Mesenchymal stem cell (in vitro differentiated cells and primary cell): ENCODE measurements at regions not wholly inside any gene's neighbourhood (a gene's known extent, or its start where the extent isn't known, plus 50 kb on each side); places are given as distances from the start of the nearest gene placed in this dataset.

Experiments used
- DNase-seq: peaks from one replicate; pipeline ENCODE4 v3.0.0-alpha.2; 2013
- H2AFZ ChIP-seq: one replicate; pipeline ENCODE4 v1.6.1; 2013; ENCODE audit warnings: low read depth, mild to moderate bottlenecking, control low read depth, inconsistent platforms, low read length, moderate library complexity
- H2AK5ac ChIP-seq: 2 replicates; pipeline ENCODE4 v1.6.1; 2013; ENCODE audit warnings: low read length, moderate library complexity, mild to moderate bottlenecking, inconsistent platforms; ENCODE audit not compliant: severe bottlenecking
- H2BK120ac ChIP-seq: one replicate; pipeline ENCODE4 v1.6.1; 2013; ENCODE audit warnings: low read depth, mild to moderate bottlenecking, inconsistent platforms, low read length, moderate library complexity
- H2BK12ac ChIP-seq, 2 experiments: one replicate each; pipeline ENCODE4 v1.6.1; 2013; ENCODE audit warnings: inconsistent platforms in 2 of 2, low read length in 2 of 2, mild to moderate bottlenecking in 2 of 2, moderate library complexity in 2 of 2, control low read depth in 1 of 2
- H2BK15ac ChIP-seq: one replicate; pipeline ENCODE4 v1.6.1; 2013; ENCODE audit warnings: mild to moderate bottlenecking, low read depth, inconsistent platforms; ENCODE audit not compliant: poor library complexity, severe bottlenecking
- H2BK5ac ChIP-seq: 2 replicates; pipeline ENCODE4 v1.6.1; 2013; ENCODE audit warnings: low read depth, mild to moderate bottlenecking, low read length, control low read depth, inconsistent platforms; ENCODE audit not compliant: poor library complexity, severe bottlenecking
- H3K14ac ChIP-seq, 2 experiments: one replicate each; pipeline ENCODE4 v1.6.1; 2013; ENCODE audit warnings: inconsistent platforms in 2 of 2, low read length in 2 of 2, control low read depth in 1 of 2, mild to moderate bottlenecking in 1 of 2, moderate library complexity in 1 of 2
- H3K18ac ChIP-seq, 2 experiments: one replicate each; pipeline ENCODE4 v1.6.1; 2013; ENCODE audit warnings: inconsistent platforms in 2 of 2, low read length in 2 of 2, control low read depth in 1 of 2, low read depth in 1 of 2, mild to moderate bottlenecking in 1 of 2
- H3K23ac ChIP-seq, 2 experiments: one replicate each; pipeline ENCODE4 v1.6.1; 2013; ENCODE audit warnings: inconsistent platforms in 2 of 2, low read length in 2 of 2, mild to moderate bottlenecking in 2 of 2, moderate library complexity in 2 of 2, control low read depth in 1 of 2
- H3K27ac ChIP-seq: 2 replicates; pipeline ENCODE4 v1.5.1; 2013; ENCODE audit warnings: mild to moderate bottlenecking, moderate library complexity, low read length, control low read depth, inconsistent platforms; ENCODE audit not compliant: poor library complexity, severe bottlenecking
- H3K27me3 ChIP-seq, 2 experiments: 2 replicates each; pipeline versions ENCODE4 v1.6.1 to v1.7.0; 2013; ENCODE audit warnings: low read length in 2 of 2, mild to moderate bottlenecking in 2 of 2, moderate library complexity in 2 of 2, control low read depth in 1 of 2, inconsistent platforms in 1 of 2; ENCODE audit not compliant: control insufficient read depth in 1 of 2, insufficient read depth in 1 of 2
- H3K36me3 ChIP-seq, 2 experiments: 2 replicates each; pipeline versions ENCODE4 v1.6.1 to v1.7.0; 2013; ENCODE audit warnings: low read length in 2 of 2, control low read depth in 1 of 2, inconsistent platforms in 1 of 2, low read depth in 1 of 2, mild to moderate bottlenecking in 1 of 2; ENCODE audit not compliant: insufficient read depth in 2 of 2, control insufficient read depth in 1 of 2
- H3K4ac ChIP-seq, 2 experiments: one replicate each; pipeline ENCODE4 v1.6.1; 2013; ENCODE audit warnings: inconsistent platforms in 2 of 2, low read length in 2 of 2, mild to moderate bottlenecking in 2 of 2, moderate library complexity in 2 of 2, control low read depth in 1 of 2, low read depth in 1 of 2
- H3K4me1 ChIP-seq: 2 replicates; pipeline ENCODE4 v1.6.1; 2013; ENCODE audit warnings: low read depth, low read length, control low read depth; ENCODE audit not compliant: control insufficient read depth, insufficient read depth
- H3K4me2 ChIP-seq: 2 replicates; pipeline ENCODE4 v1.6.1; 2013; ENCODE audit warnings: low read length, mild to moderate bottlenecking, inconsistent platforms; ENCODE audit not compliant: poor library complexity, severe bottlenecking
- H3K4me3 ChIP-seq, 2 experiments: 2 replicates each; pipeline versions ENCODE4 v1.5.1 to v1.7.0; 2013; ENCODE audit warnings: low read length in 2 of 2, mild to moderate bottlenecking in 2 of 2, control low read depth in 1 of 2, low read depth in 1 of 2; ENCODE audit not compliant: insufficient read depth in 1 of 2
- H3K79me1 ChIP-seq: replicated peaks from 2 replicates; pipeline ENCODE4 v1.6.1; 2013; ENCODE audit warnings: mild to moderate bottlenecking, control low read depth, low read length, inconsistent platforms; ENCODE audit not compliant: poor library complexity, severe bottlenecking
- H3K9ac ChIP-seq: 2 replicates; pipeline ENCODE4 v1.7.0; 2013; ENCODE audit warnings: mild to moderate bottlenecking, low read length, moderate library complexity
- H3K9me3 ChIP-seq: 2 replicates; pipeline ENCODE4 v1.7.0; 2013; ENCODE audit warnings: mild to moderate bottlenecking, low read length; ENCODE audit not compliant: control insufficient read depth
- H4K8ac ChIP-seq: one replicate; pipeline ENCODE4 v1.6.1; 2013; ENCODE audit warnings: inconsistent platforms, mild to moderate bottlenecking, low read length, moderate library complexity
- H4K91ac ChIP-seq: one replicate; pipeline ENCODE4 v1.6.1; 2013; ENCODE audit warnings: mild to moderate bottlenecking, low read length, inconsistent platforms
- WGBS: methylation state at CpG from one replicate; pipeline ENCODE4 v1.1.7; 2013; ENCODE audit warnings: mixed read lengths; 5-methylcytosine and 5-hydroxymethylcytosine counted together

- no peak overlapping the region for H4K91ac ChIP-seq
- H3K4me3 ChIP-seq: no peak overlapping the region
- no peak overlapping the region for H2BK120ac ChIP-seq
- H3K79me1 ChIP-seq: no peaks in the 10 kb centered on the region
- no peak overlapping the region for H2BK5ac ChIP-seq
- H2BK12ac ChIP-seq: no peak overlapping the region
- WGBS: 75% methylated on average over 1 of the region's 1 CpG
- no peak for DNase-seq
- H3K9ac ChIP-seq: no peak overlapping the region
- H3K23ac ChIP-seq: no peak overlapping the region
- H2BK15ac ChIP-seq: no peak overlapping the region
- H3K18ac ChIP-seq: no peak overlapping the region
- no peak overlapping the region for H3K14ac ChIP-seq
- H3K4me1 ChIP-seq: no peaks in the 10 kb centered on the region
- no peak overlapping the region for H3K27ac ChIP-seq
- H2AFZ ChIP-seq: no peak overlapping the region
- H3K9me3 ChIP-seq: peaks cover 41% of the 10 kb centered on the region
- H3K4ac ChIP-seq: no peak overlapping the region
- no peak overlapping the region for H2AK5ac ChIP-seq
- no peak overlapping the region for H3K4me2 ChIP-seq
- H3K27me3 ChIP-seq: no peaks in the 10 kb centered on the region
- H4K8ac ChIP-seq: no peak overlapping the region
- no peaks in the 10 kb centered on the region for H3K36me3 ChIP-seq
Measured at GRCh38 chr7:136194878-136195277, 217.7 kb upstream of the MTPN start.

- H2BK15ac ChIP-seq: no peak overlapping the region
- no peak overlapping the region for H3K14ac ChIP-seq
- H3K9me3 ChIP-seq: peaks cover 40% of the 10 kb centered on the region
- no peak for DNase-seq
- no peak overlapping the region for H2AFZ ChIP-seq
- H4K8ac ChIP-seq: no peak overlapping the region
- 94% methylated on average over 6 of the region's 6 CpGs for WGBS
- no peak overlapping the region for H3K27ac ChIP-seq
- H3K18ac ChIP-seq: no peak overlapping the region
- no peak overlapping the region for H2AK5ac ChIP-seq
- H3K79me1 ChIP-seq: no peaks in the 10 kb centered on the region
- no peaks in the 10 kb centered on the region for H3K4me1 ChIP-seq
- H3K4ac ChIP-seq: no peak overlapping the region
- H3K9ac ChIP-seq: no peak overlapping the region
- no peak overlapping the region for H3K4me3 ChIP-seq
- no peak overlapping the region for H3K4me2 ChIP-seq
- H3K23ac ChIP-seq: no peak overlapping the region
- no peak overlapping the region for H4K91ac ChIP-seq
- H2BK12ac ChIP-seq: no peak overlapping the region
- no peak overlapping the region for H2BK5ac ChIP-seq
- H3K27me3 ChIP-seq: no peaks in the 10 kb centered on the region
- no peaks in the 10 kb centered on the region for H3K36me3 ChIP-seq
- no peak overlapping the region for H2BK120ac ChIP-seq
Measured at GRCh38 chr7:136193940-136194339, 216.8 kb upstream of the MTPN start.

- H3K14ac ChIP-seq: no peak overlapping the region
- H3K79me1 ChIP-seq: no peaks in the 10 kb centered on the region
- no peak overlapping the region for H3K9ac ChIP-seq
- no peak overlapping the region for H3K23ac ChIP-seq
- H3K18ac ChIP-seq: no peak overlapping the region
- H3K27me3 ChIP-seq: no peaks in the 10 kb centered on the region
- H3K4me3 ChIP-seq: no peak overlapping the region
- H2BK120ac ChIP-seq: no peak overlapping the region
- no peak overlapping the region for H2BK5ac ChIP-seq
- H4K8ac ChIP-seq: no peak overlapping the region
- no peaks in the 10 kb centered on the region for H3K4me1 ChIP-seq
- H3K27ac ChIP-seq: no peak overlapping the region
- H2AFZ ChIP-seq: no peak overlapping the region
- no peak overlapping the region for H3K4me2 ChIP-seq
- no peak for DNase-seq
- no peak overlapping the region for H2BK12ac ChIP-seq
- H3K36me3 ChIP-seq: no peaks in the 10 kb centered on the region
- H3K4ac ChIP-seq: no peak overlapping the region
- no peak overlapping the region for H4K91ac ChIP-seq
- H2AK5ac ChIP-seq: no peak overlapping the region
- no peak overlapping the region for H2BK15ac ChIP-seq
- 84% methylated on average over 5 of the region's 5 CpGs for WGBS
- peaks cover 11% of the 10 kb centered on the region for H3K9me3 ChIP-seq
Measured at GRCh38 chr7:136189506-136189998, 212.4 kb upstream of the MTPN start.

GRCh38 chr7:136186281-136186680 is 209.1 kb upstream of the MTPN start:
- Histone ChIP-seq H3K27ac (no peak overlapping the region), H2AK5ac (no peak overlapping the region), H4K91ac (no peak overlapping the region), H2BK15ac (no peak overlapping the region), H2BK5ac (no peak overlapping the region), H3K79me1 (no peaks in the 10 kb centered on the region), H3K4me1 (no peaks in the 10 kb centered on the region), H3K14ac (no peak overlapping the region), H4K8ac (no peak overlapping the region), H3K9me3 (peaks cover 5% of the 10 kb centered on the region), H3K27me3 (no peaks in the 10 kb centered on the region), H3K4me2 (no peak overlapping the region), H2AFZ (no peak overlapping the region), H3K18ac (no peak overlapping the region), H2BK120ac (no peak overlapping the region), H3K4me3 (no peak overlapping the region), H3K4ac (no peak overlapping the region), H2BK12ac (no peak overlapping the region), H3K36me3 (no peaks in the 10 kb centered on the region), H3K23ac (no peak overlapping the region), H3K9ac (no peak overlapping the region)
- DNase-seq: no peak
- 94% methylated on average over 3 of the region's 6 CpGs for WGBS
